Nephron (organoid): ENCODE measurements at regions not wholly inside any gene's neighbourhood (a gene's known extent, or its start where the extent isn't known, plus 50 kb on each side); places are given as distances from the start of the nearest gene placed in this dataset.

Experiments
- H3K27ac Mint-ChIP-seq, 3 experiments: 2 replicates each; pipeline ENCODE4 v1.8.0; 2020; ENCODE audit warnings: mixed read lengths in 3 of 3, mild to moderate bottlenecking in 2 of 3, moderate library complexity in 1 of 3
- H3K27me3 Mint-ChIP-seq: 2 replicates; pipeline ENCODE4 v1.8.0; 2021; ENCODE audit warnings: low read depth, mild to moderate bottlenecking, moderate library complexity, mixed read lengths
- H3K36me3 Mint-ChIP-seq: 2 replicates; pipeline ENCODE4 v1.8.0; 2020; ENCODE audit warnings: low read depth, mixed read lengths
- H3K4me1 Mint-ChIP-seq: 2 replicates; pipeline ENCODE4 v1.8.0; 2020; ENCODE audit warnings: mixed read lengths
- H3K4me3 Mint-ChIP-seq, 3 experiments: 2 replicates each; pipeline ENCODE4 v1.8.0; 2020; ENCODE audit warnings: mild to moderate bottlenecking in 3 of 3, mixed read lengths in 3 of 3, moderate library complexity in 2 of 3
- H3K9me3 Mint-ChIP-seq: 2 replicates; pipeline ENCODE4 v1.8.0; 2020; ENCODE audit warnings: mixed read lengths
- CTCF ChIP-seq, 3 experiments: fragments of 200-600 bp; sonication (generic); IDR thresholded peaks; one replicate each; pipeline ENCODE4 v1.5.0; 2021; ENCODE audit warnings: antibody characterized with exemption in 3 of 3; ENCODE audit not compliant: unreplicated experiment in 3 of 3

- peak in 1 of 3 experiments; percentile 13 for TF ChIP-seq CTCF (IDR thresholded peaks at IDR 0.05; ENCODE audit: unreplicated experiment in 3 of 3)
- Mint-ChIP-seq H3K27ac (peak overlapping the region; percentile 99 to 100 (median 99)), H3K4me3 (peak overlapping the region; percentile 73 to 82 (median 77)), H3K4me1 (peaks cover 74% of the 10 kb centered on the region), H3K9me3 (no peaks in the 10 kb centered on the region), H3K36me3 (no peaks in the 10 kb centered on the region), H3K27me3 (peaks cover 4% of the 10 kb centered on the region)
Measured at GRCh38 chr9:129482521-129483414, 138.1 kb downstream of the C9orf50 start.

- peaks cover 7% of the 10 kb centered on the region for H3K27me3 Mint-ChIP-seq
- peak overlapping the region; percentile 72 to 73 (median 72) for H3K4me3 Mint-ChIP-seq
- TF ChIP-seq CTCF (IDR thresholded peaks at IDR 0.05; ENCODE audit: unreplicated experiment in 3 of 3), result peak in 1 of 3 experiments; percentile 12
- no peaks in the 10 kb centered on the region for H3K36me3 Mint-ChIP-seq
- no peaks in the 10 kb centered on the region for H3K9me3 Mint-ChIP-seq
- peak overlapping the region; percentile 95 to 100 (median 99) for H3K27ac Mint-ChIP-seq
- H3K4me1 Mint-ChIP-seq, result peaks cover 75% of the 10 kb centered on the region
Measured at GRCh38 chr9:129481810-129482511, 138.9 kb downstream of the C9orf50 start.

- Mint-ChIP-seq H3K27ac (peak overlapping the region; percentile 95 to 100 (median 99)), H3K9me3 (no peaks in the 10 kb centered on the region), H3K4me1 (peaks cover 72% of the 10 kb centered on the region), H3K36me3 (no peaks in the 10 kb centered on the region), H3K4me3 (peak overlapping the region; percentile 44 to 64 (median 53)), H3K27me3 (peaks cover 7% of the 10 kb centered on the region)
- no peak for TF ChIP-seq CTCF (IDR thresholded peaks at IDR 0.05; ENCODE audit: unreplicated experiment in 3 of 3)
Measured at GRCh38 chr9:129481424-129481809, 139.5 kb downstream of the C9orf50 start.

GRCh38 chr9:129480745-129481144, 140.2 kb downstream of the C9orf50 start:
- no peaks in the 10 kb centered on the region for H3K9me3 Mint-ChIP-seq

GRCh38 chr9:129480227-129480626, 140.7 kb downstream of the C9orf50 start:
- no peaks in the 10 kb centered on the region for H3K36me3 Mint-ChIP-seq
- H3K27ac Mint-ChIP-seq, result peak overlapping the region; percentile 95 to 100 (median 99)
- peaks cover 61% of the 10 kb centered on the region for H3K4me1 Mint-ChIP-seq
- H3K27me3 Mint-ChIP-seq, result peaks cover 7% of the 10 kb centered on the region
- no peak for TF ChIP-seq CTCF (IDR thresholded peaks at IDR 0.05; ENCODE audit: unreplicated experiment in 3 of 3)
- H3K9me3 Mint-ChIP-seq, result no peaks in the 10 kb centered on the region
- peak overlapping the region; percentile 66 to 77 (median 72) for H3K4me3 Mint-ChIP-seq

More at GRCh38 chr9:129480745-129481144, 140.2 kb downstream of the C9orf50 start:
- Mint-ChIP-seq H3K4me3 (peak overlapping the region; percentile 66 to 77 (median 72)), H3K27me3 (peaks cover 7% of the 10 kb centered on the region), H3K36me3 (no peaks in the 10 kb centered on the region), H3K27ac (peak overlapping the region; percentile 95 to 100 (median 99)), H3K4me1 (peaks cover 66% of the 10 kb centered on the region)
- TF ChIP-seq CTCF (IDR thresholded peaks at IDR 0.05; ENCODE audit: unreplicated experiment in 3 of 3), result no peak
